A549 (cell line): ENCODE measurements at regions not wholly inside any gene's neighbourhood (a gene's known extent, or its start where the extent isn't known, plus 50 kb on each side); places are given as distances from the start of the nearest gene placed in this dataset.

ENCODE experiments used
- EP300 ChIP-seq, 2 experiments: fragments of >200 bp; sonication (Bioruptor Twin); formaldehyde crosslinking; IDR thresholded peaks; 2 replicates in 1 of 2; 3 replicates in 1 of 2; pipeline ENCODE4 v1.6.1; 2016 to 2017
- PHF8 ChIP-seq: fragments of 200-600 bp; sonication (generic); IDR thresholded peaks from 2 replicates; pipeline ENCODE4 v1.6.1; 2016; ENCODE audit warnings: low read depth, mild to moderate bottlenecking, antibody characterized with exemption, moderate library complexity, borderline replicate concordance
- POLR2AphosphoS2 ChIP-seq: conservative IDR thresholded peaks from 2 replicates; pipeline ENCODE4 v1.6.1; 2012; ENCODE audit warnings: low read length, improper control_type of control experiment, inconsistent platforms
- RAD21 ChIP-seq, 2 experiments: fragments of >200 bp in 1 of 2; sonication (Bioruptor Twin) in 1 of 2; formaldehyde crosslinking in 1 of 2; IDR thresholded peaks in 1 of 2; conservative IDR thresholded peaks in 1 of 2; 2 replicates in 1 of 2; 3 replicates in 1 of 2; pipeline ENCODE4 v1.6.1; 2012 to 2018; ENCODE audit warnings: inconsistent platforms in 1 of 2
- TF ChIP-seq, protein P1 (sequence below): fragments of >200 bp; sonication (Bioruptor Twin); formaldehyde crosslinking; IDR thresholded peaks from 3 replicates; pipeline ENCODE4 v1.5.1; 2016
- TF ChIP-seq, protein P2 (sequence below): fragments of 200-600 bp; sonication (generic); IDR thresholded peaks from 2 replicates; pipeline ENCODE4 v1.6.1; 2016; ENCODE audit warnings: antibody characterized with exemption, mild to moderate bottlenecking, moderate library complexity

DNA sequence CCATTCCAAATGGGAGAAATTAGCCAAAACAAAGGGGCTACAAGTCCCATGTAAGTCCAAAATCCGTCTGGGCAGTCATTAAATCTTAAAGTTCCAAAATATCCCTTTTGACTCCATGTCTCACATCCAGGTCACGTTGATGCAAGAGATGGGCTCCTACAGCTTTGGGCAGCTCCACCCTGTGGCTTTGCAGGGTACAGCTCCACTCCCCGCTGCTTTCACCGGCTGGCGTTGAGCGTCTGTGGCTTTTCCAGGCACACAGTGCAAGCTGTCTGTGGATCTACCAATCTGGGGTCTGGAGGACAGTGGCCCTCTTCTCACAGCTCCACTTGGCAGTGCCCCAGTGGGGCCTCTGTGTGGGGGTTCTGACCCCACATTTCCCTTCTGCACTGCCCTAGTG is 130.2 kb downstream of the TPR start:
- TF ChIP-seq, protein P1, sequence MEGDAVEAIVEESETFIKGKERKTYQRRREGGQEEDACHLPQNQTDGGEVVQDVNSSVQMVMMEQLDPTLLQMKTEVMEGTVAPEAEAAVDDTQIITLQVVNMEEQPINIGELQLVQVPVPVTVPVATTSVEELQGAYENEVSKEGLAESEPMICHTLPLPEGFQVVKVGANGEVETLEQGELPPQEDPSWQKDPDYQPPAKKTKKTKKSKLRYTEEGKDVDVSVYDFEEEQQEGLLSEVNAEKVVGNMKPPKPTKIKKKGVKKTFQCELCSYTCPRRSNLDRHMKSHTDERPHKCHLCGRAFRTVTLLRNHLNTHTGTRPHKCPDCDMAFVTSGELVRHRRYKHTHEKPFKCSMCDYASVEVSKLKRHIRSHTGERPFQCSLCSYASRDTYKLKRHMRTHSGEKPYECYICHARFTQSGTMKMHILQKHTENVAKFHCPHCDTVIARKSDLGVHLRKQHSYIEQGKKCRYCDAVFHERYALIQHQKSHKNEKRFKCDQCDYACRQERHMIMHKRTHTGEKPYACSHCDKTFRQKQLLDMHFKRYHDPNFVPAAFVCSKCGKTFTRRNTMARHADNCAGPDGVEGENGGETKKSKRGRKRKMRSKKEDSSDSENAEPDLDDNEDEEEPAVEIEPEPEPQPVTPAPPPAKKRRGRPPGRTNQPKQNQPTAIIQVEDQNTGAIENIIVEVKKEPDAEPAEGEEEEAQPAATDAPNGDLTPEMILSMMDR, result no peak
- TF ChIP-seq POLR2AphosphoS2 (no peak), RAD21 (conservative IDR thresholded peaks at IDR 0.05 in 1 of 2, IDR thresholded peaks at IDR 0.05 in 1 of 2) (peak in 1 of 2 experiments; percentile 23; a peak in 1 of 5 replicates), EP300 (IDR thresholded peaks at IDR 0.05) (no peak), PHF8 (no peak)
- TF ChIP-seq, protein P2, sequence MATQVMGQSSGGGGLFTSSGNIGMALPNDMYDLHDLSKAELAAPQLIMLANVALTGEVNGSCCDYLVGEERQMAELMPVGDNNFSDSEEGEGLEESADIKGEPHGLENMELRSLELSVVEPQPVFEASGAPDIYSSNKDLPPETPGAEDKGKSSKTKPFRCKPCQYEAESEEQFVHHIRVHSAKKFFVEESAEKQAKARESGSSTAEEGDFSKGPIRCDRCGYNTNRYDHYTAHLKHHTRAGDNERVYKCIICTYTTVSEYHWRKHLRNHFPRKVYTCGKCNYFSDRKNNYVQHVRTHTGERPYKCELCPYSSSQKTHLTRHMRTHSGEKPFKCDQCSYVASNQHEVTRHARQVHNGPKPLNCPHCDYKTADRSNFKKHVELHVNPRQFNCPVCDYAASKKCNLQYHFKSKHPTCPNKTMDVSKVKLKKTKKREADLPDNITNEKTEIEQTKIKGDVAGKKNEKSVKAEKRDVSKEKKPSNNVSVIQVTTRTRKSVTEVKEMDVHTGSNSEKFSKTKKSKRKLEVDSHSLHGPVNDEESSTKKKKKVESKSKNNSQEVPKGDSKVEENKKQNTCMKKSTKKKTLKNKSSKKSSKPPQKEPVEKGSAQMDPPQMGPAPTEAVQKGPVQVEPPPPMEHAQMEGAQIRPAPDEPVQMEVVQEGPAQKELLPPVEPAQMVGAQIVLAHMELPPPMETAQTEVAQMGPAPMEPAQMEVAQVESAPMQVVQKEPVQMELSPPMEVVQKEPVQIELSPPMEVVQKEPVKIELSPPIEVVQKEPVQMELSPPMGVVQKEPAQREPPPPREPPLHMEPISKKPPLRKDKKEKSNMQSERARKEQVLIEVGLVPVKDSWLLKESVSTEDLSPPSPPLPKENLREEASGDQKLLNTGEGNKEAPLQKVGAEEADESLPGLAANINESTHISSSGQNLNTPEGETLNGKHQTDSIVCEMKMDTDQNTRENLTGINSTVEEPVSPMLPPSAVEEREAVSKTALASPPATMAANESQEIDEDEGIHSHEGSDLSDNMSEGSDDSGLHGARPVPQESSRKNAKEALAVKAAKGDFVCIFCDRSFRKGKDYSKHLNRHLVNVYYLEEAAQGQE, result no peak
